ENCODE measurements at regions not wholly inside any gene's neighbourhood (a gene's known extent, or its start where the extent isn't known, plus 50 kb on each side); places are given as distances from the start of the nearest gene placed in this dataset.

DNA sequence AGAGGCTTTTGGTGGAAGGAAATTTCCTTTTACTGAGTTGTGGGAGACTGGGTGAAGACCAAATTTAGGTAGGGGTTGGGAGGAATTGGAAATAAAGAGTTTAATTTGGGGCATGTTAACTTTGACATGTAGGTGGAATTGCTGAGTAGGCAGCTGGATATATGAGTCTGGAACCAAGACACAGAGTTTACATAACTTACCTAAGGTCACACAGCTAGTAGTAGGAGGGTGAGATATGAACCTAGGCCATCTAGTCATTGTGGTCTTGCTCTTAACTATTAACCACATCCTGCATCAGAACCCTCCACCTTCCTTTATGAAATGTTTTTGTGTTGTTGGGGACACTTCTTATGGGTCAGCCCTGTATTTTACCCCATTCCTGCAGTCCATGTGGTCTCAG, 113.1 kb downstream of the ICOS start:
- no peak for DNase-seq

DNA sequence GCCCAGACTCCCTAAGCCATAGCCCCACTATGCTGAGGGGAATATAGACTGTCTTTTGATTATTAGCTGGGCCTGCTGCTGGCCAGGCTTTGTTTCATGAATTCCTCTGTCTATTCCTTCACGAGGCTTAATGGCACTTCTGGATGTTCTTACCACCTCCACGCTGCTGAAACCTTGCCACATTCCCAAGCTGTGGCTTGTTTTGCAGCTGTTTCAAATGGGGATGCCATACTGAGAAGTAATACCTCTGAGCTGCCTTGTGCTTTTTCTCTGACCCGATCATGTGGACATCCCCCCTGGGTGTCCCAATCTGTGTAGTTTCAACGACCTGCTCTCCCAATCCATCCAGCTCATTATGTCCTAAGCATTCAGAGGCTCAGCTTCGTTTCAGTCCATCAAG, 114.1 kb downstream of the ICOS start:
- no peak for DNase-seq

DNA sequence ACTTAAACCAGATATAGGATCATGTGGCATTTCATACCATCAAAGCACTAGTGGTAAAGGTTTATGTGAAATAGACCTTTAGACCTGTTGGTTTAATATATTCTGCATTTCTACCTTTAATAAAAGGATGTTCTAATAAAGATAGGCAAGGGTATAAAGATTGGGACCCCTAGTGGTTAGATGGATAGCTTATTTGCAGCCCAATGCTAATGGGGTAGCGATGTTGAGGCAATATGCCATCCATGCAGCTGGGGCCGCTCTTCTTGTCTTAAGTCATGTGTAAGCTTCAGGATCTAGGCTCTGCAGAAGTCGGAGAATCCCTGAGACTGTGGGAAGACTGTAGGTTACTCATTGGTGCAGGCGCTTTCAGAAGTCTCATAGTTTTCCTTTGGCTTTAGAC, 114.9 kb downstream of the ICOS start:
- no peak for DNase-seq

DNA sequence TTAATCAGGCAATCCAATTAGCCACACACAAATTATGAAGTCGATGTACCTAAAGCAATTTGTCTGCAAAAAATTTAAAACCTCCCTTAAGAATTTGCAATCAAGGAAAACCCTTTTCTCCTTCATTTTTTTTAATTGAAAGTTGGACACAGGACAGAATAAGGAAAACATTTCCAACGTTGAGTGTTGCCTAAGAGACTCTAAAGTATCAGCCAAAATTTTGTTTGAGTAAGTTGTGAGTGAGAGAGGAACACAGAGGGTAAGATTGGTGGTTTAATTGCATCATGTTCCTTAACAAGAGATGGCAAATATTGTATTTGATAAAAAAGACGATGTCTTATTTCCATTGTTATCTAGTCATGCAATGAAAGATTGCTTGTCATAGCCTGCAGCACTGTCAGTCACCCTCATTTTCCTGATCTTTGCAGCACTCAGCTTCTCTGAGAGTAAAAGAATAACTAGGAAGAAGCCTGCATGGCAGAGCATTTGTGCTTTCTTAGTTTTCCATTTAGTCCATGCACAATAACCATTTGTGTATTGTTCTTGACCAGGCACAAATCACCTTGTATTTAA, 115.5 kb downstream of the ICOS start:
- no peak for DNase-seq

DNA sequence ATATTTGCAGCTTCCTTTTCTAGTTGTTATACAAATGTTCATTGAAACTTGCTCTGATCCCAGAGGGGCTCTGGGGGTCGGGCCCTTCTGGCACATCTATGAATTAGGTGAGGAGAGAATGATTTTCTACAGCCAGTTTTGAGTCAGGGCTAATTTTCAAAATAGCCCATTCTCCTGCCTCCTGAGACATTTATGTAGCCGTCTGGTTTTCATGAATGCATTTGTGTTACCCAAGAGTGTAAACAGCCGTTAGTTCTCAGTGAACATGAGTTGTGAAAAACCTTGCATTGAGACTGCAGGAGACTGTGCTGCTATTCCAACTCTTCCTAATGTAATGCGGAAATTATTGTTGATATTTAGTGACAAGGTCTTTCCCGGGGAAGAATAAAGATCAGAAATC, 122.5 kb downstream of the ICOS start:
- no peak for DNase-seq

DNA sequence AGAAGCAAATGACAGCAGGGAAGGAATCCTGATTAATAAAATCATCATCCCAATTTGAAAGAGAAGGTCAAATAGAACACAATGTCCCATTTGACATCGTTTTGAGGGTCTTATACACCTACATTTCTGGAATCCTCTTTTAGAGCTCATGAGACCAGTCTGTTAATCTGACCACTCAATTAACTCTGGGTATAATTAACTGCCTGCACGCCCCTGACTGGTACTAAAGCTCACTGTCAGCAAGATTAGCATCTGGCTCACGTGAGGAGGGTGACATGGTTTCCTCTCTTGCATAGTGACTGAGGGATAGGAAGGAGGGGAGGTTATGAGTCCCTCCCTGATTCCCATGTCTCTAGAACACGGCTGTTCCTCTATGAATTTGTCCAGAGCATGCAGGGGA, 124.3 kb downstream of the ICOS start:
- DNase-seq, result no peak

DNA sequence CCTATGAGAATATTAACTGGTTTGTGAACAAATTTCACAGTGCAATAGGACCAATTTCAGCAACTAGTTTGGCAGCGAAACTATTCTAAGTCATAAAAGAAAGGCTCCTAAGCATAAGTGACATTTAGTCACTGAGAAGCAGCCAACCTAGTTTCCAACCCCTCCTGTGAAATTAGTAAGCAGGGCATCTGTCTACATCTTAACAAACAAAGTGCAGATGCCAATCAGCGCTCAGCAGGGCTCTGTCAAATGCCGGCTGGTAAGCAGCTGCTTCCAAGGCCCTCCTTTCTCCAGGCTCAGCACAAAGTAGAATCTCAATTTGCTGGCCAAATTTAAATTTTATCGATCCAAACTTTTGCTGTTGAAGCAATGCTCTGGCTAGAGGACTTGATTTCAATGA, 124.7 kb downstream of the ICOS start:
- DNase-seq, result no peak

DNA sequence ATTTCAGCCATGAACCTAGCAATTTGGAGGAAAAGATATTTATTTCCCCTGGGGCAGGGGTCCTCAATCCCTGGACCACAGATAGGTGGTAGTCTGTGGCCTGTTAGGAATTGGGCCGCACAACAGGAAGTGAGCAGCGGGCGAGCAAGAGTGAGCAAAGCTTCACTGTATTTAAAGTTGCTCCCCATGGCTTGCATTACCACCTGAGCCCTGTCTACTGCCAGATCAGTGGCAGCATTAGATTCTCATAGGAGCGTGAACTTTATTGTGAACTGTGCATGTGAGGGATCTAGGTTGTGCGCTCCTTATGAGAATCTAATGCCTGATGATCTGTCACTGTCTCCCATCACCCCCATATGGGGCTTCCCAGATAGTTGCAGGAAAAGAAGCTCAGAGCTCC, 127.6 kb downstream of the ICOS start:
- DNase-seq, result no peak

DNA sequence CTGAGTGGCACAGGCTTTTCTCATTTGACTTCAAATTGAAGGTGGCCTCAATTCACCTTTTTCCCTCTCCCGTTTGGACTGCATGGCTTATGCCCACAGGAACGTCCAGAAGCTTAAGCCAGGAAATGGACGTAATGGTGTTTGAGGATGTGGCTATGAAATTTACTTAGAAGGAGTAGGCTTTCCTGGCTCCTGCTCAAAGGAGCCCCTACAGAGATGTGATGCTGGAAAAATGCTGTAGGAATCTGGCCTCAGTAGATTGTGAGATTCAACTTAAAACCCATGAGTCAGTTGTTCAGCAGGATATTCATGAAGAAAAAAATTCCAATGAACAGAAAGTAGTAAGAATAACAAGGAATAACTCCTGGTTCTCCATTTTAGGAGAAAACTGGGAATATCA, 129.0 kb downstream of the ICOS start:
- DNase-seq, result peak; percentile 11

DNA sequence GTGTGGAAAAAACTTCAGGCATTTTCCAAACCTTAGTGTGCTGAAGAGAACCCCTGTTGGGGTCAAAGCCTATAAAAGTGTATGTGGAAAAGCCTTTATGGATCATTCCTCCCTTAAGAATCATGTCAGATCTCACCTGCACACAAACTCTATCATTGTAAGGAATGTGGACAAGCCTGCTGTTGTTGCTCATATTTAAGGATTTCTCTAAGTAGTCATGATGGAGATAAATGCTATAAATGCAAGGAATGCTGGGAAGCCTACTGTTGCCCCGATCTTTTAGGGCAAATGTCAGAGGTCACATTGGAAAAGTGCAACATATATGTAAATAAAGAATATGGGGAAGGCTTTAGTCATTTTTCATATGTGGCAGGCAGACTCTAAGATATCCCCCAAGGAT, 129.5 kb downstream of the ICOS start:
- DNase-seq, result no peak

DNA sequence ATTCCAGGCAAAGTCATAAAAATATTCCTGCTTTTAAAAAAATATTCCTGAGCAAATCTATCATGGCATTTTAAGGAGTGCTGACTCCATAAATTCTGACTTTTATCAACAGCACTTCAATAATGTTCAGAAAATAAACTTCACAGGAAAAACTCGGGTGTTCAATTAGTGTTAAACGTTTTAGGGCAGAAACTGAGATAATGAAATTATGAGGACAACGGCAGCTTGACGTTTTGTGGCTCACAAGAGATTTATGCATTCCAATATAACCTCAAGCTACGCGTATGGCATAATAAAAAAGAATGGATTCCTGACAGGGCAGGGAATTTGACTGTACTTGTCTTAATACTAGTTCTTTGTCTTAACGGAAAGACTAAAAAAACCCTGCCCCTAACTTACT, 133.2 kb downstream of the ICOS start:
- no peak for DNase-seq

DNA sequence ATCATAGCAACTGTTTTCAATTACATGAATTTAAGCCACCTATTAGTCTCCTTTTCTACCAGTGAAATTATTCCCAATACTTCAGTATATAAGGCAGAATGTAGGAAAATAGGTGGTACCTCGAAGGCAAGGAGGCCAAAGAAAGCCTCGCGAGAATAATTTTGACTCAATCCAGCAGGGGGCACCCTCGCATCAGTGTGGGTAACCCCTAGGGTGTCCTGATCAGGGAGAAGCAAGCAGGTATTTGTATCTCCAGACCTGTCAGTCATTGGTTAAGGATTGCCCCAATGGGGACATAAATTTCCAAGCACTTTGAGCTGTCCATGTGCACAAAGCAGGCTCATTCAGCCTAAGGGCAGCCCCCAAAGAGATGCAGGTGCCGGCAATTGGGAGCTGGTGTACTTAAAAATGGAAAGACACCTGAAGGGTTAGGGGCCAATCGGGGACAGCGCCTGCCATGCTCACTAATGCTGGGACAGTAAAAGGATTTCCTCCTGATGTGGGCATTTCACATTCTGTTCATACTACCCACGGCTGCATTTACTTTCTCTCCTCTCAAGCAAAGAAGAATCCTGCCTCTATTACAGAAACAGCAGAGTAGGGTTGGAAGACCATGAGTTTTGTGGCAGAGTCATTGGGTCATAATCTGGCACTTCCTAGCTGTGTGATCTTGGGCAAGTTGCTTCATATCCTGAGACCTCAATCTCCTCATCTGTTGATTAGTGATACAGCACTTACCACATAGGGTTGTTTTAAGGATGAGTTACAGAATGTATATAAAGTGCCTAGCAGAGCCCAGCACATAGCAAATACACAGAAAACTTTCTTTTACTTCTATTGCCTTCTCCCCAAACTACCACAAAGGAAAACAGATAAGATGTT, 136.1 kb downstream of the ICOS start:
- DNase-seq, result no peak

DNA sequence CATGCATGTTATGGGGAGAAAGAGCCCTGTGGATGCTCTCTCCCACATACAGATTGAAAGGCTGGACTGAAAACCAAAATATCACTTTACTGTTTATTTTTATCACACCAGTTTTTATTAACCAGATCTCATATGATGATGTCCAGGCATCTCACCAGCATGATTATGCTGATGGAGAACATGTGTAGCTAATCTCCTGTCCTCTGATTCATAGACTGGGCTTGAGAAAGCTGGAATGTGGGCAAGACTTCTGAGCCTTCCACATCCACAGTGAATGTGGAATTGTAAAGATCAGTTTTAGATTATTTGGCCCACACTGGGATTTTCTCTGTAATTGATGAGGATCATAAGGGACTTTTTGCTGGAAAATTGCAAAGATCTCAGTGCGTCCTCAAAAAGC, 137.9 kb downstream of the ICOS start:
- DNase-seq, result peak; percentile 52

DNA sequence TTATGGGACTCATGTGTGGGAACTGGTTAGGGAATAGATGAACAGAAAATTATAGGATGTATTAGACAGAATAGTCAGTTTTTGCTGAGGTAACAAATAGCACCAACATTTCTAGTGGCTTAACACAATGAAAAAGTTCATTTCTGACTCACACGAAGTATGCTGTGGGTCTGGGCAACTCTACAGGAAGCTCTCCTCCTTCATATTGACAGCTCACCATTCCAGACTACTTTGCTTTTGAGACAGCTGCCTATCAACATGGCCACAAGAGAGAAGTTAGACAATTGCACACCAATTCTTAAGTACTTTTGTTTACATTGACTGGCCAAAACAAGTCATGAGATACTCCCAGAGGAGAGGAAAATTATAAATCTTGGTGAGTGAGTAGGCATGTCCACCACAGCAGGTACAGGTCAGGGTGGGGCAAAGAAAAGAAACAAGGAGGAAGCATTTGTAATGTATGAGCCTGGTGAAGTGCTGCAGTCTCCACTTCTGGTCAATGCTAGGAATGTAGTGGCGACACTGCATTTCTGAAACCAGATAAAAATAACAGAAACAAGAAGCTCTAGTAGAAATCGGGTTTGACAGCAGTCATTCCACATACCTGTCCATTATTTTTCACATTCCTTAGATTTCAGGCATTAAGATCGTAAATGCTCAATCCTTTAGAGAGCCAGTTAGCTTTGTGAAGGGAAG, 141.6 kb downstream of the ICOS start:
- peak; percentile 0 for DNase-seq

DNA sequence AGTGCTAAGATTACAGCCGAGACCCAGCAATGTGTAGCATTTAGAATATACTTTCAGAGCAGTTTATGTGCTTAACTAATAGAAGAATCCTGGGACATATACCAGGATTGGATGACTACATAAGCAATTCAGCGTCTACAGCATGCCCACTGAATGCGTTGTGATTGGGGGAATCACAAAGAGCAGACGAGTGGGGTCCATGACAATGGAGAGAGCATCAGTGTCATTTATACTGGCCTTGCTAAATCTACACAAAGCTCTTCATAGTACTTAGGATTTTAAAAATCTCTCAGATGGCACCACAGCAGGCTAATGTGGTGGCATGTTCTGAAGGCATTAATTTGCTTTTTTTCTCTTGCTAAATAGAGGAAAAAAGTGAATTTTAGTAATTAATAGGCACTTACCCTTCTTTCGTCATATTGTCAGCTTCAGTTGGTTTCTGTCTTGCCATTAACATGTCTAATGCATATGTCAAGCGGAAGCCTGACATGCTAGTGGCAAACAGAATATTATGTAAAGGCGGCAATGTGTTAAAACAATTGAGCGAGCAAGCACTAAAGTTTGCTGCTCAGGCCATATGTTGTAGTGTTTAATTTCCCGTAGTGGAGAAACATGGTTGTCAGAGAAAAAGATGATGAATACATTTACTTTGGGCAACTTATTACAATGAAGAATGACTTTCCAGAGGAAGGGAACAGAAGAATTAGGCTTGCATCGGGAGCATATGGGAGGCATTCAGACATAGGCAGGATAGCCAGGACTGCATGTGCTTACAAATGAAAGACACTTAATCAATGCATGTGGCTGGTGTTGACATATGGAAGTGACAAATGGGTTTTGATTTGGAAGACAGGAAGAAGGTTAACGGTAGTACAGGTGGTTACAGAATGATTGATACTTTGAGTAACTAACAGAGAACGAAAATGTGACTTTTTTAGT, 145.2 kb downstream of the ICOS start:
- DNase-seq, result no peak

DNA sequence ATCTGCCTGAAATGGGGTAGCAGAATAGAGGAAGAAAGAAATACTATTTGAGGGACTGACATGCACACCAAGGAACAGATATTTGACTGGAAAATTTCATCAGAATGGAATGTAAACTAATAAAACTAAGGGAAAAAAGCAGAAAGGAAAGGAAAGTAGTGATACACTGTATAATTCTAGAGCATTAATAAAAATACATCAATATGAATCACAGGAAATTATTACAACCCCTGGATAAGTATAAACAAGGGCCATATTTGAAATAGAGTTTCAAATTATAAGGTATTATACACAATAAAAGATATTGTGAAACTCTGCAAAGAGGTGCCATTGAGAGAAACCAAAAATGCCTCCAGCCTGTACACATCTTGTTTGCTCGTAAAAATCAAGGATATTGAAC, 149.6 kb downstream of the ICOS start:
- no peak for DNase-seq

DNA sequence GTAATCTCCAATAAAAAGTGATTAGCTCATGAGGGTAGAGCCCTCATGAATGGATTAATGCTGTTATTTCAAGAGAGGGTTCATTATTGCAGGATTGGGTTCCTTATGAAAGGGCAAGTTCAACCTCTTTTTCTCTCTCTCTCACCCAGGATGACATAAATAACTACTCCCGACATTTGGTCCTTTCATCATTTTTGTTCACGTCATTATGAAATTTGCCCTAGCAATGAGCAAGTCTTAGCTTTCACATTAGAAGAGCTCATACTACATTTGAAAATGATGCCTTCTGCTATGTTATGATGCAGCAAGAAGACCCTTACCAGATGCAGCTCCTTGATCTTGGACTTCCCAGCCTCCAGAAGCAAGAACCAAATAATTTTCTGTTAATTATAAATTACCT, 152.5 kb downstream of the ICOS start:
- DNase-seq, result no peak

DNA sequence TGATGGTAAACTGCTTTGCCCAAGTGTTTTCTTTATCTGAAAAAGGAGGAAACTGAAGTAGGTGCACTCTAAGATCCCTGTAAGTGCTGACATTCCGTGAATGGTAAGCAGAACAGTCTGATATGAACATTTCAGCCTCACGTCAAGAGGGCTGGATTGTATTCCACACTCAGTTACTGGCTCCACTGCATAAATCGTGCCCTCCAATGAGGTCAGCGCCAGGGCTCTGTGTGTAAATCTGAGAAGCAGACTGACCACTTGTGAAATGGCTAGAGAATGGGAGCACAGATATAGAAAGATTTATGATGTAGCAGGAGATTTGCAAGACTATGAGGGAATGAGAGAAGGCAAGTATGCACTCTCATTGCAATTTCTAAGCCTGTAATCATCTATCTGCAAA, 153.0 kb downstream of the ICOS start:
- DNase-seq, result no peak

DNA sequence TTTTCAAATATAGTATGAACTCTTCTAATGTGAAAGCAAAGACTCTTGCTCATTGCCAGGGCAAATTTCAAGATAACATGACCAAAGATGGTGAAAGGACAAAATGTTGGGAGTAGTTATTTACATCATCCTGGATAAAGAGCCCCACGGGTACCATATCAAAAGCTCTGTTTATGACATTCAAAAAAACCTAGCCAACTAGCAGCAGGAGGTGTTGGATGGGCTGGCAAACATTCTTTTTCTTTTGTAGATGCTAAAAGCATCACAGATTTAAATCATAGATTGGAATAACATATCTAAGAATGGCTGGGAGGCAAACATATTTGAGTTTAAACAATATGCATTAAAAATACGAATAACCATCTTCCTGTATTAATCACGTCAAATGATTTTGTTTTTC, 153.5 kb downstream of the ICOS start:
- DNase-seq, result no peak

DNA sequence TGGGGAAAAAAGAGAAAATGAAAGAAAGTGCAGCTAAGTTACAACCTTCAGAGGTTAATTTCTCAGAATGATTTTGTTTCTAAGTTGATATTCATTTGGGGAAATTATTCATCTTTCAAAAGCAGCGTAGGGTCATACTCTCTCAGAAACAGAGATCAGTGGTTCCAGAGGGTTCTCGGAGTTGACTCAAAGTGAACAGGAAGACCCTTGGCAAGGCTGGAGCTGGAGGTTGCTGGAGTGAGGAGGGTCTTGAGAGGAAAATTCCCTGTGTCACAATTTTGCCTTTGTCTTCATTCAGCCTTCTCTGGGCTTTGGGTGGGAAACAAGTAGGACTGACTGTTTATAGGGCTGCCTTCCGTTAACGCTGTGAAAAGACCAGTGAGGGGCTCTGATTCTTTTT, 168.2 kb downstream of the ICOS start:
- no peak for DNase-seq

DNA sequence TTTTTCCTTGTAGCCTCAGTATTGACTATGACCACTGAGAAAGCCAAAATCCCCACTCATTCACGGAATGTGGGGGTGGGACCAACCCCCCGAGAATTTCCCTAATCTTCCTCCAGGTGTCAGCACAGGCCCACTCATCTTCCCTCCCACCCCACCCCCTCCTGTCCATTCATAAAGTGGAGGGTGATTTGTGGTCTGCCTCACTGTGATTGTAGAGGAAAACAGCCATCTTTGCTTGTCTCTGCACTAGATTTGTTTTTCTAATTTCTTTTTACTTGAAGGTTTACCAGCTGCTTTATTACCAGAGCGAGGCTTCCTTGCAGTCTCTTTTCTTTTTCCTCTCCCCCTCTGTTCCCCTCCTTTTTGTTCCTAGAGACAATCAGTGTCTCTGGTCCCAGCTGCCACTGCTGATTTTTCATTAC, 171.8 kb downstream of the ICOS start:
- peak; percentile 31 for DNase-seq

DNA sequence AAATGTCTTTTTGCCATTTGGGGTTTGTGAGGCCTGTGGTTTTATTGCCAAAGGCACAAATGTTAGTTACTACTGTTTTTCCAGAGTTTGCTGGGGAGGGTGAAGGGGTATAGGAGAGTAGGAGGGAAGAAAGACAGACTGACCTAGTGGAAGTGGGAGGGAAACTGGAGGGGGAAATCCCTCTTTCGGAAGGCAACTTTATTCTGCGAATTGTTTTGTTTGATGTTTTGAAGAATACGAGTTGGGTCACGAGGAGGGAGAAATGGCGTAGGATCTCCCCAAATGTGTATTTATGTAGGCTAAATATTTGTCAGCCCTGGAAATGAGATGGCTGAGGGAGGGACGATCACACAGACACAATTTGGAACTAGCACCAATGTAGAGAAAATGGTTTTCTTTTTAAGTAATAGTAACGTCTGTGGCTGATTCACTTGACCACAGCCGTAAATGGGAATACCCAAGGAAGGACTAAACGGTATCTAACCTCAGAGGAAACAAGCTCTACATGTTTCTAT, 172.3 kb downstream of the ICOS start:
- no peak for DNase-seq

DNA sequence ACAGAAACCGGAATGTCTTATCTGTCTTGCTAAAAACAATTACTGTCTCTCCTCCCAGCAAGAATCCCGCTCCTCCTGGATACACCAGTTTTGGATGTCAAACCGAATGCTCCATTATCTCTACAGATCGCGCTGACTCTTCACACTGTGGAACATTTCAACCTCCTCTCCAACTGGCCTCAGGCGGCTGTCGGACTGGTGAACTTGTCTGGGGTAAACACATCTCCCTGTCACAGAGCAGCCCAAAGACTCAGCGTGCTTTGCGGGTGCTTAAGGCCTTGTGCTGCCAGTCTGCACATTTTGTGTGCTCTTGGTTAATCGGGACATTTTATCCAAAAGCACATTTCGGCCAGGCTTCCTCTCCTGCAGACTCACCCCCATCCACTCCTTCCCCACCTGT, 173.1 kb downstream of the ICOS start:
- no peak for DNase-seq

All from fibroblast of upper back skin (primary cell).